ENCODE measurements at regions not wholly inside any gene's neighbourhood (a gene's known extent, or its start where the extent isn't known, plus 50 kb on each side); places are given as distances from the start of the nearest gene placed in this dataset.

- H3K4me1 ChIP-seq: peaks cover 7% of the 10 kb centered on the region
- no peak overlapping the region for H3K4me3 ChIP-seq
- H3K36me3 ChIP-seq (replicated peaks in 1 of 2; ENCODE audit: insufficient read depth in 1 of 2, low read depth in 2 of 2): no peaks in the 10 kb centered on the region
- H3K27me3 ChIP-seq: no peaks in the 10 kb centered on the region
- H3K9me3 ChIP-seq: no peaks in the 10 kb centered on the region
- ATAC-seq (no peak), DNase-seq (no peak)
- intact Hi-C loops (cut with DNase I): no loop called here
- TF ChIP-seq CTCF (IDR thresholded peaks at IDR 0.05) (no peak), POLR2A (IDR thresholded peaks at IDR 0.05) (no peak)
- no peak overlapping the region for H3K27ac ChIP-seq
These were observed 346.9 kb upstream of the RGS6 start for GRCh38 chr14:71585361-71585760.

DNA sequence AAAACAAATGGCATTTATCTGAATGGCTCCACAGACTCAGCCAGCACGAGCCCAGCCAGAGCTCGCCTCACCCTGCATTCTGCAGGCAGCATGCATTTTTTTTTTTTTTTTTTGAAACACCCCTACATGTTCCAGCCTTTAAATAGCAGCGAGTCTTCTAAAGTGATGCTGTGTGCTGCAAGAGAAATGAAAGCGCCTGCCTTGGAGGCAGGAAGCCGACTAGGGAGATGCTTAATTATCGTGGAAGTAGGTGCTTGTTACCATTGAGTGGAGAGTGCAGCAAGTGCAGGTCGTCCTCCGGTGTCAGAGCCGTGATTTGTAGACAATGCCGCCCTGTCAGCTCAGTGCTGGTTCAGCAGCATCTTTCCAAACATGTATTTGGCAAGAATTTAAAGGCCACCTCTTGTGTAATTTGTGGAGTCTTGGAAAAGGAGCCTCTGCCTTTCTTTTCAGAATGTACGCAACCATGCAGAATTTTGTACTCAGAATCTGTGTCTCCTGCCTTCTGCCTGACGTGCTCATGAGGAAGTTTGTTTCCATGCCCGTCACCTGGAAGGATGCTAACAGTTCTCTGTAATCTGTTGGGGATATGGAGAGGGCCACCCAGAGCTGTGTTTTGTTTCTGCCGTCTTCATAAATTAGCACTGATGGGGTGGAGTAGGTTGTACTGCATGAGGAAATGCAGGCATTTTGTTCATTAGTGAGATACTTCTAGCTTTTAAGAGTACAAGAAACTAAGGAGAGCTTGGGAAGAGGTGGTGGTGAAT lies 345.9 kb upstream of the RGS6 start:
- peak overlapping the region in 1 of 4 donors; percentile 28 for H3K27ac ChIP-seq
- WGBS, 2 donors: 56 to 65% methylated on average over 14 of the region's 14 CpGs
- H3K4me3 ChIP-seq: no peak overlapping the region
- no peak for TF ChIP-seq CTCF (IDR thresholded peaks at IDR 0.05)
- TF ChIP-seq POLR2A (IDR thresholded peaks at IDR 0.05): no peak
- H3K27me3 ChIP-seq: no peaks in the 10 kb centered on the region
- intact Hi-C loops (cut with DNase I): no loop called here
- H3K4me1 ChIP-seq: peaks cover 7% of the 10 kb centered on the region
- H3K36me3 ChIP-seq (replicated peaks in 1 of 2; ENCODE audit: insufficient read depth in 1 of 2, low read depth in 2 of 2): no peaks in the 10 kb centered on the region
- DNase-seq: no peak
- H3K9me3 ChIP-seq: no peaks in the 10 kb centered on the region
- ATAC-seq: no peak

- TF ChIP-seq CTCF (IDR thresholded peaks at IDR 0.05) (no peak), POLR2A (IDR thresholded peaks at IDR 0.05) (no peak)
- Histone ChIP-seq H3K4me1 (peaks cover 10% of the 10 kb centered on the region), H3K27me3 (no peaks in the 10 kb centered on the region), H3K36me3 (replicated peaks in 1 of 2; ENCODE audit: insufficient read depth in 1 of 2, low read depth in 2 of 2) (no peaks in the 10 kb centered on the region), H3K27ac (no peak overlapping the region), H3K9me3 (no peaks in the 10 kb centered on the region), H3K4me3 (no peak overlapping the region)
- DNase-seq: no peak
- no peak for ATAC-seq
- 91 to 96% methylated on average over 9 of the region's 9 CpGs for WGBS, 2 donors
- intact Hi-C loops (cut with DNase I): no loop called here
These were observed 344.2 kb upstream of the RGS6 start for GRCh38 chr14:71588028-71588427.

DNA sequence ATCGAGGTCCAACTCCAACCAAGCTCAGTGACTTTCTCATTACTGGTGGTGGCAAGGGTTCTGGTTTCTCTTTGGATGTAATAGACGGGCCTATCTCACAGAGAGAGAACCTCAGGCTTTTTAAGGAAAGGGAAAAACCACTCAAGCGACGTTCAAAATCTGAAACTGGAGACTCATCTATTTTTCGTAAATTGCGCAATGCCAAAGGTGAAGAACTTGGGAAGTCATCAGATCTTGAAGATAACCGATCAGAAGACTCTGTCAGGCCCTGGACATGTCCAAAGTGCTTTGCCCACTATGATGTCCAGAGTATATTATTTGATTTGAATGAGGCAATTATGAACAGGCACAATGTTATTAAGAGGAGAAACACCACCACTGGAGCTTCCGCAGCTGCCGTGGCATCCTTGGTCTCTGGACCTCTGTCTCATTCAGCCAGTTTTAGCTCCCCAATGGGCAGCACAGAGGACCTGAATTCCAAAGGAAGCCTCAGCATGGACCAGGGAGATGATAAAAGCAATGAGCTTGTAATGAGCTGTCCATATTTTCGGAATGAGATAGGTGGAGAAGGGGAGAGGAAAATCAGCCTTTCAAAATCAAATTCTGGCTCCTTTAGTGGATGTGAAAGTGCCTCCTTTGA lies 343.5 kb upstream of the RGS6 start:
- H3K27ac ChIP-seq: no peak overlapping the region
- no peak overlapping the region for H3K4me3 ChIP-seq
- no peaks in the 10 kb centered on the region for H3K9me3 ChIP-seq
- intact Hi-C loops (cut with DNase I): no loop called here
- no peaks in the 10 kb centered on the region for H3K36me3 ChIP-seq (replicated peaks in 1 of 2; ENCODE audit: insufficient read depth in 1 of 2, low read depth in 2 of 2)
- WGBS, 2 donors: 92 to 97% methylated on average over 10 of the region's 10 CpGs
- no peak for DNase-seq
- no peaks in the 10 kb centered on the region for H3K27me3 ChIP-seq
- ATAC-seq: no peak
- H3K4me1 ChIP-seq: peaks cover 8% of the 10 kb centered on the region
- no peak for TF ChIP-seq CTCF (IDR thresholded peaks at IDR 0.05)
- no peak for TF ChIP-seq POLR2A (IDR thresholded peaks at IDR 0.05)

- no peak for ATAC-seq
- TF ChIP-seq CTCF (IDR thresholded peaks at IDR 0.05) (no peak), POLR2A (IDR thresholded peaks at IDR 0.05) (no peak)
- Histone ChIP-seq H3K9me3 (no peaks in the 10 kb centered on the region), H3K27ac (no peak overlapping the region), H3K27me3 (no peaks in the 10 kb centered on the region), H3K36me3 (replicated peaks in 1 of 2; ENCODE audit: insufficient read depth in 1 of 2, low read depth in 2 of 2) (no peaks in the 10 kb centered on the region), H3K4me1 (peaks cover 8% of the 10 kb centered on the region), H3K4me3 (no peak overlapping the region)
- intact Hi-C loops (cut with DNase I): no loop called here
- no peak for DNase-seq
- whole genome bisulfite sequencing, 2 donors: 70 to 78% methylated on average over 2 of the region's 2 CpGs
These were observed 342.6 kb upstream of the RGS6 start for GRCh38 chr14:71589609-71590008.

Measured in body of pancreas (tissue), 4 donors.